ENCODE measurements at regions not wholly inside any gene's neighbourhood (a gene's known extent, or its start where the extent isn't known, plus 50 kb on each side); places are given as distances from the start of the nearest gene placed in this dataset.

DNA sequence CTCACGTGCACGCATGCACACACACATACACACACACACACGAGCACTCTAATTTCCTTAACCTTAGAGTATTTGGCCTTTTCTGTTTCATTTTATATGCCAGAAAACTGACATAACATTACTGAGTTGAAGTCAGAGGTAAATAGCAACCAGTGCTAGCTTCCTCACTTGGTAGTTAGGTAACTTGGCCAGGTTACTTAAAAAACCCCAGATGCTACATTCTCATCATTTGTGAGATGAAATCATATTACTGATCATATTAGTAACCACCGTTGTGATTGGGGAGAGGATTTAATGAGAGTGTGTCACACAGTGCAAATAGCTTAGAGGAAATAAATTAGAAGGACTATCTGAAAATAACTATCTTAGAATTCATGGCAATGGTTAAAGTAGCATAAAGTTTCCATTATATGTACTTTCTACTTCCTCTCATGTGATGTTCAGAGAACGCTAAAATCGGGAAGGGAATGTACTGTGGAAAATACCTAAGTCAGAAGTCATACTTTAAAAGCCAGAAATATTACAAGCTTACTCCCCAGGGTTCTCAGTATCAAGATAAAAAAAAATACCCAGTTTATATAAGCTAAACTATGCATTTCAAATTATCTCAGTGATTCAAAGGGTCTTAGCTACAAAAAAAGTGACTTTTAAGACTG, 120.5 kb downstream of the TUSC1 start:
- no peak for TF ChIP-seq GATA3 (IDR thresholded peaks at IDR 0.05; ENCODE audit: low read depth, low read length)
- no peak for TF ChIP-seq GATA2 (IDR thresholded peaks at IDR 0.05; ENCODE audit: low read depth, low read length)

All from SH-SY5Y (cell line).